ENCODE measurements at regions not wholly inside any gene's neighbourhood (a gene's known extent, or its start where the extent isn't known, plus 50 kb on each side); places are given as distances from the start of the nearest gene placed in this dataset.

GRCh38 chr11:95345651-95346050, 114.6 kb upstream of the SESN3 start:
- TF ChIP-seq USF1 (IDR thresholded peaks at IDR 0.05), result no peak
- TF ChIP-seq YY1 (IDR thresholded peaks at IDR 0.05; ENCODE audit: low read depth), result no peak
- no peak for TF ChIP-seq TCF12 (IDR thresholded peaks at IDR 0.05; ENCODE audit: low read depth)

GRCh38 chr11:95344932-95345642, 114.1 kb upstream of the SESN3 start:
- TF ChIP-seq MAX (IDR thresholded peaks at IDR 0.05), result no peak
- TF ChIP-seq TAF1 (IDR thresholded peaks at IDR 0.05; ENCODE audit: low read depth), result no peak
- no peak for TF ChIP-seq YY1 (IDR thresholded peaks at IDR 0.05; ENCODE audit: low read depth)
- TF ChIP-seq FOXM1 (IDR thresholded peaks at IDR 0.05; ENCODE audit: borderline replicate concordance, low read depth), result no peak
- TF ChIP-seq RAD21 (IDR thresholded peaks at IDR 0.05; ENCODE audit: low read depth), result no peak
- no peak for TF ChIP-seq EGR1 (IDR thresholded peaks at IDR 0.05)
- no peak for TF ChIP-seq CEBPB (IDR thresholded peaks at IDR 0.05)
- TF ChIP-seq NFIC (IDR thresholded peaks at IDR 0.05), result no peak
- no peak for TF ChIP-seq EP300 (IDR thresholded peaks at IDR 0.05; ENCODE audit: borderline replicate concordance)
- TF ChIP-seq TCF12 (IDR thresholded peaks at IDR 0.05; ENCODE audit: low read depth), result no peak
- TF ChIP-seq USF1 (IDR thresholded peaks at IDR 0.05), result no peak
- no peak for TF ChIP-seq CREB1 (IDR thresholded peaks at IDR 0.05; ENCODE audit: low read depth)
- TF ChIP-seq ZBTB7A (IDR thresholded peaks at IDR 0.05; ENCODE audit: low read depth), result no peak
- TF ChIP-seq REST (IDR thresholded peaks at IDR 0.05; ENCODE audit: low read depth), result no peak
- TF ChIP-seq TEAD4 (IDR thresholded peaks at IDR 0.05), result no peak

GRCh38 chr11:95341221-95341620, 110.2 kb upstream of the SESN3 start:
- TF ChIP-seq USF1 (IDR thresholded peaks at IDR 0.05), result no peak

GRCh38 chr11:95339086-95339901, 108.3 kb upstream of the SESN3 start:
- TF ChIP-seq ZBTB7A (IDR thresholded peaks at IDR 0.05; ENCODE audit: low read depth), result no peak
- no peak for TF ChIP-seq FOXM1 (IDR thresholded peaks at IDR 0.05; ENCODE audit: borderline replicate concordance, low read depth)
- no peak for TF ChIP-seq TEAD4 (IDR thresholded peaks at IDR 0.05)
- TF ChIP-seq CREB1 (IDR thresholded peaks at IDR 0.05; ENCODE audit: low read depth), result no peak
- no peak for TF ChIP-seq USF1 (IDR thresholded peaks at IDR 0.05)
- TF ChIP-seq NFIC (IDR thresholded peaks at IDR 0.05), result no peak
- TF ChIP-seq CEBPB (IDR thresholded peaks at IDR 0.05), result no peak
- no peak for TF ChIP-seq RAD21 (IDR thresholded peaks at IDR 0.05; ENCODE audit: low read depth)
- TF ChIP-seq TAF1 (IDR thresholded peaks at IDR 0.05; ENCODE audit: low read depth), result no peak

GRCh38 chr11:95338430-95338991, 107.5 kb upstream of the SESN3 start:
- TF ChIP-seq NFIC (IDR thresholded peaks at IDR 0.05), result peak; percentile 78
- no peak for TF ChIP-seq YY1 (IDR thresholded peaks at IDR 0.05; ENCODE audit: low read depth)

- no peak for TF ChIP-seq RAD21 (IDR thresholded peaks at IDR 0.05; ENCODE audit: low read depth)
- TF ChIP-seq ZBTB7A (IDR thresholded peaks at IDR 0.05; ENCODE audit: low read depth), result no peak
- TF ChIP-seq CREB1 (IDR thresholded peaks at IDR 0.05; ENCODE audit: low read depth), result no peak
- no peak for TF ChIP-seq YY1 (IDR thresholded peaks at IDR 0.05; ENCODE audit: low read depth)
- no peak for TF ChIP-seq NFIC (IDR thresholded peaks at IDR 0.05)
- TF ChIP-seq USF1 (IDR thresholded peaks at IDR 0.05), result no peak
- TF ChIP-seq MAX (IDR thresholded peaks at IDR 0.05), result no peak
- TF ChIP-seq REST (IDR thresholded peaks at IDR 0.05; ENCODE audit: low read depth), result no peak
- no peak for TF ChIP-seq FOXM1 (IDR thresholded peaks at IDR 0.05; ENCODE audit: borderline replicate concordance, low read depth)
- TF ChIP-seq EGR1 (IDR thresholded peaks at IDR 0.05), result no peak
- no peak for TF ChIP-seq EP300 (IDR thresholded peaks at IDR 0.05; ENCODE audit: borderline replicate concordance)
- no peak for TF ChIP-seq TAF1 (IDR thresholded peaks at IDR 0.05; ENCODE audit: low read depth)
These were observed 107.0 kb upstream of the SESN3 start for GRCh38 chr11:95337972-95338429.
